GM18873 (cell line): ENCODE measurements at regions not wholly inside any gene's neighbourhood (a gene's known extent, or its start where the extent isn't known, plus 50 kb on each side); places are given as distances from the start of the nearest gene placed in this dataset.
"Not testable (repeated sequence)": the region's sequence is repeated elsewhere in the genome, so short reads cannot be mapped to it uniquely, and the experiment has no call there.

Experiments
- ATAC-seq: cut with Tn5 transposase; IDR thresholded peaks from one replicate; pipeline ENCODE4 v1.9.1; 2021; ENCODE audit warnings: mild to moderate bottlenecking, moderate library complexity, moderate number of reproducible peaks; ENCODE audit not compliant: unreplicated experiment, low FRiP score

DNA sequence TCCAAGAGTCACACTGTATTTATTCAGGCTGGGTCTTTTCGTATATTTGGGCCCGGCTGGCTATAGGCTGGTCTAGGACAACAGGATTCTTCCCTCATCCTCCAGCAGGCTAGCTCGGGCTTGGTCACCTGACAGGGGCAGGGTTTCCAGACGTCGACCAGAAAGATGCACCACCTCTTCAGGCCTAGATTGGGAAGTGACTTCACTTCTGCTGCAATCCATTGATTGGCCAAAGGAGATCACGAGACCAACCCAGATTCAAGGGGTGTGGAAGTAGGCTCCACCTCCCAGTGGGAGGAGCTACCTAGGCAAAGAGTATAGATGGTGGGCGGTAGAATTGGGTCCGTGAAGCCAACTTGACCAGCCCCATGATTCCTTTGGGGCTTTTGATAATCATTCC is 167.5 kb downstream of the GOSR1 start:
- not testable (repeated sequence) for ATAC-seq

- ATAC-seq, result not testable (repeated sequence)
Measured at GRCh38 chr17:30644287-30644686, 167.1 kb downstream of the GOSR1 start.

- ATAC-seq, result not testable (repeated sequence)
Measured at GRCh38 chr17:30641428-30641827, 164.2 kb downstream of the GOSR1 start.

DNA sequence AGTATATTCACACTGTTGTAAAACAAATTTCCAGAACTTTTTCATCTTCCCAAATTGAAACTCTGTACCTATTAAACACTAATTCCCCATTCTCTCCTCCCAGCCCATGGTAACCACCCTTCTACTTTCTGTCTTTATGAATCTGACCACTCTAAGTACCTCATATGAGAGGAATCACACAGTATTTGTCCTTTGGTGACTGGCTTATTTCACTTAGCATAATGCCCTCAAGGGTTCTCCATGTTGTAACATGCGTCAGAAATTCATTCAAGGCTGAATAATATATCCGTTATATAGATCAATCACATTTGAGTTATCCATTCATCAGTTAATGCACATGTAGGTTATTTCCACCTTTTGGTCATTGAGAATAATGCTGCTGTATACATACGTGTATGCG is 162.2 kb downstream of the GOSR1 start:
- ATAC-seq, result not testable (repeated sequence)

GRCh38 chr17:30638968-30639367 is 161.8 kb downstream of the GOSR1 start:
- ATAC-seq, result not testable (repeated sequence)

- ATAC-seq, result not testable (repeated sequence)
Measured at GRCh38 chr17:30631651-30632050, 154.4 kb downstream of the GOSR1 start.

GRCh38 chr17:30625380-30625779 is 148.2 kb downstream of the GOSR1 start:
- ATAC-seq, result not testable (repeated sequence)

GRCh38 chr17:30624180-30624579 is 147.0 kb downstream of the GOSR1 start:
- ATAC-seq, result not testable (repeated sequence)

- not testable (repeated sequence) for ATAC-seq
Measured at GRCh38 chr17:30609682-30610081, 132.5 kb downstream of the GOSR1 start.

- no peak for ATAC-seq
Measured at GRCh38 chr17:30605523-30605922, 128.3 kb downstream of the GOSR1 start.

- ATAC-seq, result no peak
Measured at GRCh38 chr17:30605027-30605426, 127.8 kb downstream of the GOSR1 start.

DNA sequence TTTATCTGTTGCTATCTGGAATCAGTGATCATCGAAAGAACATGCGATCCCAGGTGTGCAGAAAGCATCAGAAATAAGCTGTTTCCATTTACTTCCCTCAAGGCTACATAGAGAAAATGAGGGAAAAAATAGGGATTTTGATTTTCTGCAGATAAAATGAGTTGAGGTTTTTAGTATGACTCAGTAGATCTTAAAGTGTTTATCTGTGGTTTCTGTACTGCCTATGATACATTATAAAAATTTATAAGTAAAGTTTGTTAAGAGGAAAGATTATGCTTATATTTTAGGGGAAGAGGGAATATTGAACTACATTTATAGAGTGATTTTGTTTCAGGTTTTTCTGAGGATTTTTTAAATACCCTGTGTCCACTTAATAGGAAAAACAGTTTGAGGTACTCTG is 125.2 kb downstream of the GOSR1 start:
- not testable (repeated sequence) for ATAC-seq

- not testable (repeated sequence) for ATAC-seq
Measured at GRCh38 chr17:30601984-30602383, 124.8 kb downstream of the GOSR1 start.

DNA sequence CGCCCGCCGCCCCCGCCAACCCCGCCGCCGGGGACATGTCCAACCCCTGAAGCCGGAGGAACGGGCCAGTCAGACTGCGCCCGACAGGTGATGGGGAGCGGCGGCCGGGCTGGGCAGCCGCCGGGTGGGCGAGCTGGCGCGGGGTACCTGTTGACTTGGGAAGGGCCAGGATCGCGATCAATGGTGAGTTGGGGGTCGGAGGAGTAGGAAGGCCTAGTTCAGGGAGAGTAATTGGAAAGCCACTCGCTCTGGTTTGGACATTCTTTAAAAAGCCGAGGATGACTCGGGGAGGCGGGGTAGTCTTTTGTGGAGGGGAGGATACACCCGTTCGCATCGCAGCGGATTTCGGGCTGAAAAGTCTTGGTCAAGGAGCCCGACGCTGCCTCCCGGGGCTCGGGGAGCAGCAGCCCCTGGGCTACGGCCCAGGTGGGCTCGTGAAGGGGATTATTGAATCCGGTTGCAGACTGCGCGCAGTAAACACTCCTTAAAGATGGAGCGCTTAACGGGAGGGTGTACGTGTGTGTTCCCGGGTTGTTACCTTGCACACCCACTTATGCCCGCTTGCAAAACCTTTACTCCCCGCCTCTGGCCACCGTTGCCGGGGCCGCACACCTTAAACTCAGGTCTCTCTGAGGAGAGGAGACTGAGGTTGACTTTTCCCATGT is 123.8 kb downstream of the GOSR1 start:
- peak; percentile 7 for ATAC-seq

DNA sequence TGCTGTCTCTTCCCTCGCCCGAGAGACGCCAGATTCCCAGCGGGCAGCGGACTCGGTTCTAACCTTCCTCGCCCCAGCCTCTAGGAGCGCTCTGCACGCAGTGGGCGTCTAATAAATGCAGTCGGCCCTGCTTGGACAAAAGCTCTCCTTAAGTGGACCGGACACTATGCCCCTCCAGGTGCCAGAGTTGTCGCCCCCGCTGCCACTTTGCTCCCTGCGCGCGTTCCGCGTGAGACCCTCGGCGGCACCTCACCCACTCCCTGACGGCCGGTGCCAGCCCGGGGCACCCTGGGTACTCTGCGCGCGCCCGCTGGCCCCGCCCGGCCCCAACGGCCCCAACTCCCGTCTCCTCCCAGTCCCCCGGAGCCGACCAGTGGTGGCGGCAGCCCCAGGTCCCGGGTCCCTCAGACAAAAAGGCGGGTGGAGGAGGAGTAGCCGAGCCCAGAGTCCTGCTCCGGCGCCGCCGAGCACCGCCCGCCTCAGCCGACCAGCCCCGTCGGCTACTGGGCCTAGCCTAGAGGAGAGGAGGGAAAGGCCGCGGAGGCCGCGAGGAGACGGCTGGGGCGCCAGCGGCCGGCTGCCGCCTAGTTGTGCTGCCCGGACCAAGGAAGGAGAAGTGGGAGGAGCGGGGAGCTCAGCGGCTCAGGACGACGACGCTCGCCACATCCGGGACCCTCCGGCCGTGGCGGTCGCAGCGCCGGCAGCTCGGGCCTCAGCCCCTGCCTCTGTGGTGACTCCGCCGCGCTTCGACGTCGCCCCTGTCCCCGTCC is 123.0 kb downstream of the GOSR1 start:
- ATAC-seq, result peak; percentile 81

- ATAC-seq, result no peak
Measured at GRCh38 chr17:30599428-30600059, 122.3 kb downstream of the GOSR1 start.

DNA sequence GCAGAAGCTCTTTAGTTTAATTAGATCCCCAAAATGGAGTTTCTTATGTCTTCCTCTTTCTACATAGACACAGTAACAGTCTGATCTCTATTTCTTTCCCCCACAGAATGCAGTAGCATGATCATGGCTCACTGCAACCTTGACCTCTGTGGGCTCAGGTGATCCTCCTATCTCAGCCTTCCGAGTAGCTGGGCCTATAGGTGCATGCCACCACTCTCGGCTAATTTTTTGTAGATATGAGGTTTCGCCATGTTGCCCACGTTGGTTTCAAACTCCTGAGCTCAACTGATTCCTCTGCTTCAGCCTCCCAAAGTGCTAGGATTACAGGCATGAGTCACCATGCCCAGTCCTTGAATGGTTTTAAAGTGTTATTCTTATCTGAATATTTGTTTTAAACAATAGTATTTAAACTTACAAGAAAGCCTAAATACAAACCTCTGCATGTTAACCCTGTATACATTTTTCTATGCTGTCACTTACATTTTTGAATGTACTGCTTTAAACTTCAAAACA is 120.6 kb downstream of the GOSR1 start:
- ATAC-seq, result no peak

DNA sequence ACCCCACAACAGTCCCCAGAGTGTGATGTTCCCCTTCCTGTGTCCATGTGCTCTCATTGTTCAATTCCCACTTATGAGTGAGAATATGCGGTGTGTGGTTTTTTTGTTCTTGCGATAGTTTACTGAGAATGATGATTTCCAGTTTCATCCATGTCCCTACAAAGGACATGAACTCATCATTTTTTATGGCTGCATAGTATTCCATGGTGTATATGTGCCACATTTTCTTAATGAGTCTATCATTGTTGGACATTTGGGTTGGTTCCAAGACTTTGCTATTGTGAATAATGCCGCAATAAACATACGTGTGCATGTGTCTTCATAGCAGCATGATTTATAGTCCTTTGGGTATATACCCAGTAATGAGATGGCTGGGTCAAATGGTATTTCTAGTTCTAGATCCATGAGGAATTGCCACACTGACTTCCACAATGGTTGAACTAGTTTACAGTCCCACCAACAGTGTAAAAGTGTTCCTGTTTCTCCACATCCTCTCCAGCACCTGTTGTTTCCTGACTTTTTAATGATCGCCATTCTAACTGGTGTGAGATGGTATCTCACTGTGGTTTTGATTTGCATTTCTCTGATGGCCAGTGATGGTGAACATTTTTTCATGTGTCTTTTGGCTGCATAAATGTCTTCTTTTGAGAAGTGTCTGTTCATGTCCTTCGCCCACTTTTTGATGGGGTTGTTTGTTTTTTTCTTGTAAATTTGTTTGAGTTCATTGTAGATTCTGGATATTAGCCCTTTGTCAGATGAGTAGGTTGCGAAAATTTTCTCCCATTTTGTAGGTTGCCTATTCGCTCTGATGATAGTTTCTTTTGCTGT is 120.0 kb downstream of the GOSR1 start:
- ATAC-seq, result not testable (repeated sequence)

DNA sequence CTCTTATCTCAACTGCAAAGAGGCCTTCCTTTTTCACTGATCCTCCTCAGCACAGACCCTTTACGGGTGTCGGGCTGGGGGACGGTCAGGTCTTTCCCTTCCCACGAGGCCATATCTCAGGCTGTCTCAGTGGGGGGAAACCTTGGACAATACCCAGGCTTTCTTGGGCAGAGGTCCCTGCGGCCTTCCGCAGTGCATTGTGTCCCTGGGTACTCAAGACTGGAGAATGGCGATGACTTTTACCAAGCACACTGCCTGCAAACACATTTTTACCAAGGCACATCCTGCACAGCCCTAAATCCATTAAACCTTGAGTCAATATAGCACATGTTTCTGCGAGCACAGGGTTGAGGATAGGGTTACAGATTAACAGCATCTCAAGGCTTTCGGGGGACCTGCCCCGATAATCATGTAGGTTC is 117.8 kb downstream of the GOSR1 start:
- not testable (repeated sequence) for ATAC-seq

DNA sequence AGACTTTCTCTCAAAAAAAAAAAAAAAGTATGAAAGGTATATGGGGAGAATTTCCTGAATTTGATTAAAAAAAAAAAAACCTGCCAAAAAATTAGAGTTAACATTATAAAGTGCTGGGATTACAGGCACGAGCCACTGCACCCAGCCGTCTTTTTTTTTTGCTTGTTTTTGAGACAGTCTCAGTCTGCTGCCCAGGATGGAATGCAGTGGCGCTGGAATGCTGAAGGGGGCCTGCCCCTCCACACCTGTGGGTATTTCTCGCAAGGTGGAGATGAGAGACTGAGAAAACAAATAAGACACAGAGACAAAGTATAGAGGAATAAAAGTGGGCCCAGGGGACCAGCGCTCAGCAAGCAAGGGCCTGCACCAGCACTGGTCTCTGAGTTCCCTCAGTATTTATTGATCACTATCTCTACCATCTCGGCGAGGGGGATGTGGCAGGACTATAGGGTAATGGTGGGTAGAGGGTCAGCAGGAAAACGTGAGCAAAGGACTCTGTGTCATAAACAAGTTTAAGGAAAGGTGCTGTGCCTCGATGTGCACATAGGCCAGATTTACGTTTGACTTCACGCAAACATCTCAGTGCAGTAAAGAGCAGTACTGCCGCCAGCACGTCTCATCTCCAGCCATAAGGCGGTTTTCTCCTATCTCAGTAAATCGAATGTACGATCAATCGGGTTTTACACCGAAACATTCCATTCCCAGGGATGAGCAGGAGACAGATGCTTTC is 117.2 kb downstream of the GOSR1 start:
- ATAC-seq, result no peak
